ENCODE measurements at regions not wholly inside any gene's neighbourhood (a gene's known extent, or its start where the extent isn't known, plus 50 kb on each side); places are given as distances from the start of the nearest gene placed in this dataset.

DNA sequence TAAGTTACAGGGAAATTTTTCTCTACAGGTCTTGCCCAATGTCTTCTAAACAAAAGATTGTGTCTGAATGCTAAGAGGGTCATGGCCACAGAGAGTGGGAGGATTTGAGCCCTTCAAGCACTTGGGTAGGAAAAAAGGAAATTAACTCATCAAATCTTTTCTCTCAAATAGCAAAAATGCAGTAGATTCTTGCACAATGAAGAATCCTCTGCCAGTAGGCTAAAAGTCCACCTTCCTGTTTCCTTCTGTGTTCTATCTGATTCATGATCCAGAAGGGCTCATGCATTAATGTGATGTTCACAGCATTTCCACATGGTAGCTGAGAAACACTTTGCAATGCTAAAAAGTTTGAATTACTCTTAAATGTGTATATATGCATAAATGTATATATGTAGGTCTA lies 177.1 kb downstream of the CD47 start:
- no peaks in the 10 kb centered on the region for H3K36me3 ChIP-seq (replicated peaks in 1 of 2; ENCODE audit: control insufficient read depth in 1 of 2, insufficient read depth in 2 of 2, low read length in 2 of 2)
- TF ChIP-seq, protein P1, sequence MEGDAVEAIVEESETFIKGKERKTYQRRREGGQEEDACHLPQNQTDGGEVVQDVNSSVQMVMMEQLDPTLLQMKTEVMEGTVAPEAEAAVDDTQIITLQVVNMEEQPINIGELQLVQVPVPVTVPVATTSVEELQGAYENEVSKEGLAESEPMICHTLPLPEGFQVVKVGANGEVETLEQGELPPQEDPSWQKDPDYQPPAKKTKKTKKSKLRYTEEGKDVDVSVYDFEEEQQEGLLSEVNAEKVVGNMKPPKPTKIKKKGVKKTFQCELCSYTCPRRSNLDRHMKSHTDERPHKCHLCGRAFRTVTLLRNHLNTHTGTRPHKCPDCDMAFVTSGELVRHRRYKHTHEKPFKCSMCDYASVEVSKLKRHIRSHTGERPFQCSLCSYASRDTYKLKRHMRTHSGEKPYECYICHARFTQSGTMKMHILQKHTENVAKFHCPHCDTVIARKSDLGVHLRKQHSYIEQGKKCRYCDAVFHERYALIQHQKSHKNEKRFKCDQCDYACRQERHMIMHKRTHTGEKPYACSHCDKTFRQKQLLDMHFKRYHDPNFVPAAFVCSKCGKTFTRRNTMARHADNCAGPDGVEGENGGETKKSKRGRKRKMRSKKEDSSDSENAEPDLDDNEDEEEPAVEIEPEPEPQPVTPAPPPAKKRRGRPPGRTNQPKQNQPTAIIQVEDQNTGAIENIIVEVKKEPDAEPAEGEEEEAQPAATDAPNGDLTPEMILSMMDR (IDR thresholded peaks at IDR 0.05): no peak
- H3K4me3 ChIP-seq (replicated peaks in 1 of 3; ENCODE audit: low read depth in 2 of 3, low read length in 3 of 3): no peak overlapping the region
- H3K27me3 Mint-ChIP-seq (ENCODE audit: low read depth in 3 of 3): peaks cover 1 to 7% (median 5%) of the 10 kb centered on the region in 3 donors
- DNase-seq: peak; percentile 6 to 41 (median 19)
- no peaks in the 10 kb centered on the region for H3K27me3 ChIP-seq (ENCODE audit: control insufficient read depth in 2 of 2, insufficient read depth in 2 of 2, low read length in 2 of 2)
- H3K9me3 ChIP-seq (replicated peaks in 1 of 2; ENCODE audit: control insufficient read depth in 1 of 2, insufficient read depth in 1 of 2, low read length in 2 of 2): no peaks in the 10 kb centered on the region
- no peak overlapping the region for H3K27ac ChIP-seq (ENCODE audit: low read depth in 1 of 2, low read length in 2 of 2)
- intact Hi-C loops (cut with micrococcal nuclease): no loop called here
- H3K4me1 ChIP-seq (ENCODE audit: control insufficient read depth in 1 of 2, insufficient read depth in 2 of 2, low read length in 2 of 2): peaks cover 3 to 6% of the 10 kb centered on the region in 2 donors
- H3K4me1 Mint-ChIP-seq: peaks cover 10% of the 10 kb centered on the region
- H3K4me3 Mint-ChIP-seq: no peak overlapping the region
- H3K9me3 Mint-ChIP-seq: peaks cover 0 to 4% (median 0%) of the 10 kb centered on the region in 7 donors
- no peak overlapping the region for H2AFZ ChIP-seq (ENCODE audit: insufficient read depth, low read depth, low read length, poor library complexity, severe bottlenecking)
- H3K36me3 Mint-ChIP-seq: no peaks in the 10 kb centered on the region
- H3K9ac ChIP-seq (ENCODE audit: insufficient read depth, low read length, poor library complexity, severe bottlenecking): no peak overlapping the region
- no peaks in the 10 kb centered on the region for H4K20me1 ChIP-seq (ENCODE audit: insufficient read depth, low read length)
- no peak overlapping the region for H3K4me2 ChIP-seq (replicated peaks; ENCODE audit: extremely low read depth, low read length, poor library complexity, severe bottlenecking)
- no peaks in the 10 kb centered on the region for H3K79me2 ChIP-seq (ENCODE audit: insufficient read depth, low read length)
- H3K27ac Mint-ChIP-seq: no peak overlapping the region

DNA sequence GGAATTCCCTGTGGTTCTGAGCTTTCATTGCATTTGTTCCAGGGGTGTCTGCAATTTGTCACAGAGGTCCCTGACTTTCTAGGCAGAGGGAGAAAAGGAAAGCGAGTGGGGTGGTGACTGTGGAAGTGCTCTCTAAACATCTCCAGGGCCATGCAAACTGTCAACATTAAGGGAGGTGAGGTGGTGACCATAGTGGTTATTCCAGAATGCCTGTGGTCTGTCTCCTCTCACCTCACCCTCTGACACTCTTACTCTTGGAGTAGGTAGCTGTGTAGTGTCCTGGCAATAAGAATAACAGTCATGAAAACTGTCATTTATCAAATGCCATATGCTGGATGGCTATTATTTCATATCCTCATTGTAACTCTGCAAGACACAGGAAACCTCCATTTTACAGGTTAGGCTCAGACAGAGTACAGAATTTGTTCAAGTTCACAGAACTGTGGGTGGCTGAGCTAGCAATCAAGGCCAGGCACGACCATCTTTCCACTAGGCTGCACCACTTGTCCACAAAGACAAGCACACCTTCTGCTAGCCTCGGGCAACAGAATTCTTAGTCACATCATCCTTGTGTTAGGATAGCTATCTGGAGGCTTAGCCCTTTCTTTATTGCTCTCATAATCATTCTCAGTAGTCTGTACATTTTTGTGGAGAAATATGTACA lies 179.4 kb downstream of the CD47 start:
- intact Hi-C loops (cut with micrococcal nuclease): no loop called here
- no peaks in the 10 kb centered on the region for H3K36me3 ChIP-seq (replicated peaks in 1 of 2; ENCODE audit: control insufficient read depth in 1 of 2, insufficient read depth in 2 of 2, low read length in 2 of 2)
- H3K4me1 ChIP-seq (ENCODE audit: control insufficient read depth in 1 of 2, insufficient read depth in 2 of 2, low read length in 2 of 2): peaks cover 3 to 6% of the 10 kb centered on the region in 2 donors
- H4K20me1 ChIP-seq (ENCODE audit: insufficient read depth, low read length): no peaks in the 10 kb centered on the region
- DNase-seq: no peak
- no peak overlapping the region for H3K27ac ChIP-seq (ENCODE audit: low read depth in 1 of 2, low read length in 2 of 2)
- Mint-ChIP-seq H3K4me1 (peaks cover 10% of the 10 kb centered on the region), H3K4me3 (no peak overlapping the region), H3K36me3 (no peaks in the 10 kb centered on the region), H3K9me3 (peaks cover 0 to 4% (median 0%) of the 10 kb centered on the region in 7 donors), H3K27me3 (ENCODE audit: low read depth in 3 of 3) (peaks cover 0 to 1% (median 1%) of the 10 kb centered on the region in 3 donors), H3K27ac (no peak overlapping the region)
- H3K79me2 ChIP-seq (ENCODE audit: insufficient read depth, low read length): no peaks in the 10 kb centered on the region
- 100% methylated on average over 1 of the region's 3 CpGs for WGBS (ENCODE audit: insufficient coverage)
- H2AFZ ChIP-seq (ENCODE audit: insufficient read depth, low read depth, low read length, poor library complexity, severe bottlenecking): no peak overlapping the region
- no peak overlapping the region for H3K4me3 ChIP-seq (replicated peaks in 1 of 3; ENCODE audit: low read depth in 2 of 3, low read length in 3 of 3)
- no peaks in the 10 kb centered on the region for H3K9me3 ChIP-seq (replicated peaks in 1 of 2; ENCODE audit: control insufficient read depth in 1 of 2, insufficient read depth in 1 of 2, low read length in 2 of 2)
- H3K4me2 ChIP-seq (replicated peaks; ENCODE audit: extremely low read depth, low read length, poor library complexity, severe bottlenecking): no peak overlapping the region
- no peak overlapping the region for H3K9ac ChIP-seq (ENCODE audit: insufficient read depth, low read length, poor library complexity, severe bottlenecking)
- TF ChIP-seq, protein P1 (IDR thresholded peaks at IDR 0.05): no peak
- H3K27me3 ChIP-seq (ENCODE audit: control insufficient read depth in 2 of 2, insufficient read depth in 2 of 2, low read length in 2 of 2): no peaks in the 10 kb centered on the region
